ENCODE measurements at regions not wholly inside any gene's neighbourhood (a gene's known extent, or its start where the extent isn't known, plus 50 kb on each side); places are given as distances from the start of the nearest gene placed in this dataset.

- TF ChIP-seq CTCF (IDR thresholded peaks at IDR 0.05; ENCODE audit: low read depth, low read length), result no peak
Observed at GRCh38 chr2:139380051-139380450, 599.9 kb upstream of the NXPH2 start.

DNA sequence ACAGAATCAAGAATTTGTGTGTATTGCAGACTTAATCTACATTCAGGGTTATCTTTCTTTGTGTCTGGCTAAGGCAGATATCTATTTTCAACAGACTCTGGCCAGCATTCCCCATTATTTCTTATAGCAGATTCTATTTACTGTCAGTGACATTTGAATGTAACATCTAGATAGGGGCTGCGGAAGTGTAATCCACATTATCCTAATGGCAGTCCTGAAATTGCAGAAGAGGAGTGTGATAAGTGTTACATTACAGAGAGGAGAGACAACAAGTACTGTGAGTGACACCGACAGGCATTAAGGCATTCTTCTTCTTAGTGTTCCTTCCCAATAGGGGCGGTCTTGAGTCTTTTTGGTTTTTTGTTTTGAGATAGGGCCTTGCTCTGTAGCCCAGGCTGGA, 598.2 kb upstream of the NXPH2 start:
- ChIA-PET CTCF (no interaction called here), POLR2A (no interaction called here)
- Histone ChIP-seq H3K4me3 (ENCODE audit: low read depth, low read length) (no peak overlapping the region), H3K9me3 (ENCODE audit: control insufficient read depth, insufficient read depth, low read length) (peaks cover 4% of the 10 kb centered on the region; the same call in 1 of the 2 replicates), H3K27me3 (ENCODE audit: control insufficient read depth, insufficient read depth, low read length) (no peaks in the 10 kb centered on the region), H3K27ac (ENCODE audit: low read depth, low read length) (no peak overlapping the region)
- no peak for DNase-seq (ENCODE audit: low read depth, low spot score)
- TF ChIP-seq CTCF (IDR thresholded peaks at IDR 0.05; ENCODE audit: low read depth, low read length), result no peak

More at GRCh38 chr2:139380051-139380450, 599.9 kb upstream of the NXPH2 start:
- Histone ChIP-seq H3K4me3 (ENCODE audit: low read depth, low read length) (no peak overlapping the region), H3K27me3 (ENCODE audit: control insufficient read depth, insufficient read depth, low read length) (no peaks in the 10 kb centered on the region), H3K27ac (ENCODE audit: low read depth, low read length) (no peak overlapping the region), H3K9me3 (ENCODE audit: control insufficient read depth, insufficient read depth, low read length) (peaks cover 4% of the 10 kb centered on the region; the same call in 1 of the 2 replicates)
- CTCF ChIA-PET, result no interaction called here
- DNase-seq (ENCODE audit: low read depth, low spot score), result no peak
- POLR2A ChIA-PET, result no interaction called here

- POLR2A ChIA-PET, result interaction anchor here (0.6 kb wide), 1 partner anchor 84 kb away, joined by 7 read pairs; no protein-coding TSS in a partner anchor
- no peak for TF ChIP-seq CTCF (IDR thresholded peaks at IDR 0.05; ENCODE audit: low read depth, low read length)
- Histone ChIP-seq H3K27ac (ENCODE audit: low read depth, low read length) (no peak overlapping the region), H3K27me3 (ENCODE audit: control insufficient read depth, insufficient read depth, low read length) (no peaks in the 10 kb centered on the region), H3K9me3 (ENCODE audit: control insufficient read depth, insufficient read depth, low read length) (peaks cover 7% of the 10 kb centered on the region; the same call in 1 of the 2 replicates), H3K4me3 (ENCODE audit: low read depth, low read length) (no peak overlapping the region)
- CTCF ChIA-PET, result no interaction called here
- DNase-seq (ENCODE audit: low read depth, low spot score), result no peak
Observed at GRCh38 chr2:139374296-139374850, 594.2 kb upstream of the NXPH2 start.

- Histone ChIP-seq H3K27me3 (ENCODE audit: control insufficient read depth, insufficient read depth, low read length) (no peaks in the 10 kb centered on the region), H3K27ac (ENCODE audit: low read depth, low read length) (no peak overlapping the region), H3K4me3 (ENCODE audit: low read depth, low read length) (no peak overlapping the region), H3K9me3 (ENCODE audit: control insufficient read depth, insufficient read depth, low read length) (peaks cover 3% of the 10 kb centered on the region; the same call in 1 of the 2 replicates)
- POLR2A ChIA-PET, result no interaction called here
- no peak for TF ChIP-seq CTCF (IDR thresholded peaks at IDR 0.05; ENCODE audit: low read depth, low read length)
- no peak for DNase-seq (ENCODE audit: low read depth, low spot score)
- CTCF ChIA-PET, result no interaction called here
Observed at GRCh38 chr2:139369423-139370409, 589.5 kb upstream of the NXPH2 start.

DNA sequence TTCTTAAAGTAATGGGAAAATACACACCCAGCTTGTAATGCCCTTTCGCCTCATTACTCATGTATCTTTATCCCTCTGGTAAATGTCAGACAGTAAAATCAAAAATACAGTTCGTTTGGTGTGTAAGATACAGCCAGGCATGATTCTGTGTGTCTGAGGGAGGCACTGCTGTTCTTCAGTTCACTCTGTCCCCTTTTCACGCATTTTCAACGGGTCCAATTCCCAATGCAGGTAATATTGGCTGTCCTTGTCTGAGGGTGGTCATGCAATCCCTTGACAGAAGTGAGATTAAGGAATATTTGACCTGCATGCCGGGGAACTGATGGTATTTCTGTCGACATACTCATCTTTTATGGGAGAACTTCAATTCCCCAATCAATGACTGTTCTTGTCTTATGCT, 587.2 kb upstream of the NXPH2 start:
- peaks cover 3% of the 10 kb centered on the region; the same call in 1 of the 2 replicates for H3K9me3 ChIP-seq (ENCODE audit: control insufficient read depth, insufficient read depth, low read length)
- CTCF ChIA-PET, result no interaction called here
- TF ChIP-seq CTCF (IDR thresholded peaks at IDR 0.05; ENCODE audit: low read depth, low read length), result no peak

More for the DNA sequence above, 587.2 kb upstream of the NXPH2 start:
- Histone ChIP-seq H3K27me3 (ENCODE audit: control insufficient read depth, insufficient read depth, low read length) (no peaks in the 10 kb centered on the region), H3K27ac (ENCODE audit: low read depth, low read length) (no peak overlapping the region), H3K4me3 (ENCODE audit: low read depth, low read length) (no peak overlapping the region)
- POLR2A ChIA-PET, result no interaction called here
- no peak for DNase-seq (ENCODE audit: low read depth, low spot score)
